ENCODE measurements at regions not wholly inside any gene's neighbourhood (a gene's known extent, or its start where the extent isn't known, plus 50 kb on each side); places are given as distances from the start of the nearest gene placed in this dataset.

DNA sequence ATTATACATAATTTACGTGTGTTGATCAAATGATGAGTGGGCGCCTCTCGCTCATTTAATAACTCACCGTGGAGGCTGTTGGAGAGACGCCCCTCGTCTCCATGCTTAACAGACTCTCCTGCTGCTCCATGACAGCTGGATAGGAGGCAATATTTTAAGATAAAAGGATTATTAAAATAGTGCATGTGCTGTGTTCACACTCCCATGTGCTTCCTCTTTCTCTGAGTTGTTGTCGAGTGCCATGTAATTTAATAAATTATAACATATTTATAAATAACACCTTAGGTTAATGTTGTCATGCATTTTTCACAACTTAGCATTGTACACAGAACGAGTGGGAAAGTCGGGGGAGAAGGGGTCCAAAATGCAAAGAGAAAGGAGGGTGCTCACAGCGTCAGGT, 161.4 kb upstream of the TSHZ3 start:
- Histone ChIP-seq H3K4me1 (ENCODE audit: control insufficient read depth, insufficient read depth, low read length) (no peaks in the 10 kb centered on the region), H3K14ac (replicated peaks; ENCODE audit: low read depth, low read length) (no peak overlapping the region), H2BK120ac (ENCODE audit: low read depth, low read length) (no peak overlapping the region), H3K9ac (ENCODE audit: low read depth, low read length) (no peak overlapping the region), H2AK5ac (ENCODE audit: low read depth, low read length) (no peak overlapping the region), H3K27ac (ENCODE audit: insufficient read depth, low read length) (no peak overlapping the region), H3K23ac (ENCODE audit: low read depth, low read length) (no peak overlapping the region), H2BK5ac (ENCODE audit: low read depth, low read length, poor library complexity, severe bottlenecking) (no peak overlapping the region), H3K79me1 (ENCODE audit: low read depth in 1 of 2, low read length in 2 of 2) (no peaks in the 10 kb centered on the region), H4K20me1 (ENCODE audit: insufficient read depth, low read length) (no peaks in the 10 kb centered on the region), H4K91ac (ENCODE audit: insufficient read depth, low read depth, low read length) (no peak overlapping the region), H3K4me3 (ENCODE audit: insufficient read depth, low read depth, low read length) (no peak overlapping the region), H2BK20ac (ENCODE audit: low read depth, low read length) (no peak overlapping the region), H2BK15ac (ENCODE audit: low read depth, low read length) (no peak overlapping the region), H4K8ac (ENCODE audit: low read depth in 2 of 2, low read length in 2 of 2) (no peak overlapping the region), H3K56ac (ENCODE audit: extremely low read depth, insufficient read depth, low read length) (no peak overlapping the region), H4K5ac (ENCODE audit: low read depth, low read length) (no peak overlapping the region), H3K4me2 (ENCODE audit: low read depth, low read length) (no peak overlapping the region), H3K9me3 (ENCODE audit: control insufficient read depth, insufficient read depth, low read length) (no peaks in the 10 kb centered on the region), H3K4ac (ENCODE audit: low read depth, low read length) (no peak overlapping the region), H3K18ac (ENCODE audit: low read depth, low read length) (no peak overlapping the region), H2AK9ac (replicated peaks; ENCODE audit: low read depth, low read length, poor library complexity) (no peak overlapping the region), H2AFZ (replicated peaks; ENCODE audit: low read length, poor library complexity) (no peak overlapping the region), H3K36me3 (ENCODE audit: control insufficient read depth, insufficient read depth, low read length) (no peaks in the 10 kb centered on the region), H3K9me1 (ENCODE audit: insufficient read depth, low read length) (no peaks in the 10 kb centered on the region), H3K27me3 (ENCODE audit: control insufficient read depth, insufficient read depth, low read length) (no peaks in the 10 kb centered on the region; the same call in 1 of the 2 replicates)
- dilution Hi-C loops (cut with HindIII; ENCODE audit: low sequenced_read_pairs, unreplicated experiment) (no loop called here), intact Hi-C loops (cut with micrococcal nuclease) (no loop called here), in situ Hi-C loops (cut with MboI; ENCODE audit: low sequenced_read_pairs) (no loop called here)
- POLR2A ChIA-PET (ENCODE audit: unreplicated experiment), result no interaction called here
- no CpG with 5 or more reads among the region's 10 CpGs for WGBS, 2 experiments (ENCODE audit: extremely low coverage in 2 of 2, insufficient read length in 1 of 2)
- no TSS peak for BruUV-seq (replicated peaks)
- ATAC-seq (ENCODE audit: low read depth) (no peak), DNase-seq (no peak)
- CTCF ChIA-PET, result no interaction called here
- no peak for TF ChIP-seq FOS (IDR thresholded peaks at IDR 0.05; ENCODE audit: low read depth, low read length)
- TF ChIP-seq SMC3 (IDR thresholded peaks at IDR 0.05; ENCODE audit: low read depth, low read length), result no peak

Data from IMR-90 (cell line).